Fibroblast of lung (primary cell): ENCODE measurements at regions not wholly inside any gene's neighbourhood (a gene's known extent, or its start where the extent isn't known, plus 50 kb on each side); places are given as distances from the start of the nearest gene placed in this dataset.

Experiments
- DNase-seq, 2 donors: peaks; one replicate each; pipeline versions ENCODE4 v3.0.0 to v3.0.0-alpha.2; 2010; ENCODE audit warnings: low read depth in 2 of 2
- H2AFZ ChIP-seq: 2 replicates; pipeline ENCODE4 v1.5.1; 2012; ENCODE audit warnings: low read length, control low read depth, inconsistent platforms
- H3K27ac ChIP-seq: 2 replicates; pipeline ENCODE4 v1.5.1; 2011; ENCODE audit warnings: low read length, control low read depth; ENCODE audit not compliant: insufficient read depth
- H3K27me3 ChIP-seq: 2 replicates; pipeline ENCODE4 v1.5.1; 2011; ENCODE audit warnings: mild to moderate bottlenecking, low read length; ENCODE audit not compliant: control insufficient read depth, insufficient read depth
- H3K36me3 ChIP-seq: 2 replicates; pipeline ENCODE4 v1.5.1; 2011; ENCODE audit warnings: low read length; ENCODE audit not compliant: control insufficient read depth, insufficient read depth
- H3K4me1 ChIP-seq: 2 replicates; pipeline ENCODE4 v1.5.1; 2011; ENCODE audit warnings: low read length; ENCODE audit not compliant: control insufficient read depth, insufficient read depth; ENCODE audit errors: extremely low read depth
- H3K4me2 ChIP-seq: 2 replicates; pipeline ENCODE4 v1.5.1; 2011; ENCODE audit warnings: low read length, control low read depth; ENCODE audit not compliant: insufficient read depth; ENCODE audit errors: extremely low read depth
- H3K4me3 ChIP-seq, 4 experiments: fragments of 200-600 bp in 1 of 4; sonication (generic) in 1 of 4; replicated peaks in 1 of 4; 2 replicates each; pipeline ENCODE4 v1.5.1; 2011 to 2016; ENCODE audit warnings: low read length in 4 of 4, low read depth in 3 of 4, mild to moderate bottlenecking in 3 of 4, control low read depth in 2 of 4, inconsistent platforms in 1 of 4, mixed read lengths in 1 of 4; ENCODE audit not compliant: insufficient read depth in 1 of 4; ENCODE audit errors: control extremely low read depth in 1 of 4
- H3K79me2 ChIP-seq: 2 replicates; pipeline ENCODE4 v1.5.1; 2012; ENCODE audit warnings: mild to moderate bottlenecking, low read length, inconsistent platforms; ENCODE audit not compliant: control insufficient read depth, insufficient read depth
- H3K9ac ChIP-seq: 2 replicates; pipeline ENCODE4 v1.5.1; 2011; ENCODE audit warnings: mild to moderate bottlenecking, low read length, control low read depth; ENCODE audit not compliant: insufficient read depth
- H3K9me3 ChIP-seq: 2 replicates; pipeline ENCODE4 v1.5.1; 2012; ENCODE audit warnings: low read depth, low read length; ENCODE audit not compliant: control insufficient read depth, insufficient read depth
- H4K20me1 ChIP-seq: 2 replicates; pipeline ENCODE4 v1.5.1; 2011; ENCODE audit warnings: low read length; ENCODE audit not compliant: control insufficient read depth, insufficient read depth; ENCODE audit errors: extremely low read depth
- EZH2 ChIP-seq: IDR thresholded peaks from 2 replicates; pipeline ENCODE4 v1.5.1; 2012; ENCODE audit warnings: low read length, control low read depth, mild to moderate bottlenecking; ENCODE audit errors: missing control alignments
- TF ChIP-seq, protein P1 (sequence below), 2 donors: IDR thresholded peaks in 1 of 2; conservative IDR thresholded peaks in 1 of 2; 1 replicate in 1 of 2; 2 replicates in 1 of 2; pipeline ENCODE4 v1.5.1; 2011 to 2012; ENCODE audit warnings: low read length in 2 of 2, control low read depth in 1 of 2, inconsistent platforms in 1 of 2, low read depth in 1 of 2, mild to moderate bottlenecking in 1 of 2

DNA sequence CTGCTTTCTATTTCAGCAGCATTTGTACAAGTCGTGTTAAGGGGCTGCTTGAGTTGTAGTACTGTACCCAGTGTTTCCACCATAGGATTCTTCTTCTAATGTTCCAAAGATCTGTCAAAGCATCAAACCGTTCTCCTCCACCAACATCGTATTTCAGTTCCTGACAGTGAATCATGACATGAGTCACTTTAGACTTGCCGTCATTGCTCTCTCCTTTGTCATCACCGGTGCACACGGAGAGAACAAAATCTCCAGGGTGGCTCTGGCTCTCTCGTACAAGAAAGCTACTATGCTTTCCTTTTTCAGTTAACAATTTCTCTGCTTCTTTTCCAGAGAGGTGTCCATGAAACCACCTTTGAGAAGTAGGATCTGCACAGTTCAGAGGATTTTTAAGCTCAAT, 270.9 kb upstream of the CCDC54 start:
- H3K9me3 ChIP-seq, result no peaks in the 10 kb centered on the region
- H3K27me3 ChIP-seq, result no peaks in the 10 kb centered on the region
- H3K4me1 ChIP-seq, result no peaks in the 10 kb centered on the region
- H3K79me2 ChIP-seq, result no peaks in the 10 kb centered on the region
- no peak for TF ChIP-seq EZH2
- TF ChIP-seq, protein P1, sequence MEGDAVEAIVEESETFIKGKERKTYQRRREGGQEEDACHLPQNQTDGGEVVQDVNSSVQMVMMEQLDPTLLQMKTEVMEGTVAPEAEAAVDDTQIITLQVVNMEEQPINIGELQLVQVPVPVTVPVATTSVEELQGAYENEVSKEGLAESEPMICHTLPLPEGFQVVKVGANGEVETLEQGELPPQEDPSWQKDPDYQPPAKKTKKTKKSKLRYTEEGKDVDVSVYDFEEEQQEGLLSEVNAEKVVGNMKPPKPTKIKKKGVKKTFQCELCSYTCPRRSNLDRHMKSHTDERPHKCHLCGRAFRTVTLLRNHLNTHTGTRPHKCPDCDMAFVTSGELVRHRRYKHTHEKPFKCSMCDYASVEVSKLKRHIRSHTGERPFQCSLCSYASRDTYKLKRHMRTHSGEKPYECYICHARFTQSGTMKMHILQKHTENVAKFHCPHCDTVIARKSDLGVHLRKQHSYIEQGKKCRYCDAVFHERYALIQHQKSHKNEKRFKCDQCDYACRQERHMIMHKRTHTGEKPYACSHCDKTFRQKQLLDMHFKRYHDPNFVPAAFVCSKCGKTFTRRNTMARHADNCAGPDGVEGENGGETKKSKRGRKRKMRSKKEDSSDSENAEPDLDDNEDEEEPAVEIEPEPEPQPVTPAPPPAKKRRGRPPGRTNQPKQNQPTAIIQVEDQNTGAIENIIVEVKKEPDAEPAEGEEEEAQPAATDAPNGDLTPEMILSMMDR (conservative IDR thresholded peaks at IDR 0.05 in 1 of 2, IDR thresholded peaks at IDR 0.05 in 1 of 2; ENCODE audit: low read depth in 1 of 2, low read length in 2 of 2), result no peak
- peak; percentile 34 to 78 for DNase-seq
- H3K9ac ChIP-seq, result no peak overlapping the region
- no peak overlapping the region for H3K4me2 ChIP-seq
- H3K36me3 ChIP-seq, result no peaks in the 10 kb centered on the region
- no peak overlapping the region for H2AFZ ChIP-seq
- H3K4me3 ChIP-seq, result no peak overlapping the region
- H4K20me1 ChIP-seq, result no peaks in the 10 kb centered on the region
- no peak overlapping the region for H3K27ac ChIP-seq

DNA sequence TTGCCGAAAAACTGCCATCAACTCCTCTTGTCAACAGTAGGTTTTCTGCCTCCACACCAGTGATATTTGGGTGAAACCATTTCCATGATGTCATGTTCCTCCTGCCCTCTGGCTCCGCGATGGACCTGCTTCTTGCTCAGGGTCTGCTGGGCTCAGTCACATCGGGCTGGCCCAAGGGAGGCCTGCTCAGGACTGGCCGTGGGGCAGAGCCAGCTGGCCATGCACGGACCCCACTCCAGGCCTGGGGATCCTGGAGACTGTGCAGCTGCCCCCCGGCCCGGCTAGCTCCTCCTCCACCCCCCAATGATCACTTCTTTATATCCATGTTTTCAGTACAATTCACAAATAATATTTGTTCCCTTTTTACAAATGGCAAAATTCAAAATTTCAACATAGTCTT, 270.3 kb upstream of the CCDC54 start:
- Histone ChIP-seq H3K27ac (no peak overlapping the region), H4K20me1 (no peaks in the 10 kb centered on the region), H2AFZ (no peak overlapping the region), H3K4me2 (no peak overlapping the region), H3K9ac (no peak overlapping the region), H3K79me2 (no peaks in the 10 kb centered on the region), H3K27me3 (no peaks in the 10 kb centered on the region), H3K4me1 (no peaks in the 10 kb centered on the region), H3K4me3 (no peak overlapping the region), H3K9me3 (no peaks in the 10 kb centered on the region), H3K36me3 (no peaks in the 10 kb centered on the region)
- no peak for DNase-seq
- no peak for TF ChIP-seq EZH2
- TF ChIP-seq, protein P1 (conservative IDR thresholded peaks at IDR 0.05 in 1 of 2, IDR thresholded peaks at IDR 0.05 in 1 of 2; ENCODE audit: low read depth in 1 of 2, low read length in 2 of 2), result no peak

DNA sequence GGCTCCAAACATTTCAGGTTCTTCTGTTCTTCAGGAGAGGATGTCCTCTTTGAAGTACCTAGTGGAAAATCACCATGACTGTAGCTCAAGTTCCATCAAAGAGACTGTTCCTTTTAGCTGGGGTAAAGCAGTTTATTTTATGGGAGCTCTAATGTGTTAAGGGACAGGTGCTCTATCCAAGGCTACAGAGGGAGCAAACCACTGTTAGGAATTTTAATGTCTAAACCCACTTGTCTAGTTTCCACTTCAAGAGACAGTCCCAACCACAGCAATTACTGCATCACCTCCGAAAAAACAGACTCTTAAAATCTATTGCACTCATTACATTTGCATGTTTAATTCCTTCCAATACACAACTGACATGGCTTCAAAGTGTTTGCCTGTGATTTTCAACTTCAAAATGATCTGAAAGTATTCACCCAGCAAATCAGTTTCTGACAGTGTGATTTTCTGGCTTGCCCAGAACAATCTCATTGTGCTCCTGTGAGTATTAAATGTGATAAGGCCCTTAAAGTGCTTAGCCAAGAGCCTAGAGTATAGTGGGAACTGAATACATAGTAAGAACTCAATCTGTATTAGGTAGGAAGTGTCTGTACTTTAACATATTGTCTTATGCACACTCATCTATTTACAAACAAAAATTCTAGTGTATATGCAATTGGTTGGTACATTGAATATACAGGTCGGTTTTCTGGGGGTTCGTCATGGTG, 266.5 kb upstream of the CCDC54 start:
- Histone ChIP-seq H3K4me1 (no peaks in the 10 kb centered on the region), H3K9ac (no peak overlapping the region), H3K9me3 (no peaks in the 10 kb centered on the region), H3K4me2 (no peak overlapping the region), H3K4me3 (no peak overlapping the region), H4K20me1 (no peaks in the 10 kb centered on the region), H3K27me3 (no peaks in the 10 kb centered on the region), H3K36me3 (no peaks in the 10 kb centered on the region), H2AFZ (no peak overlapping the region), H3K27ac (no peak overlapping the region), H3K79me2 (no peaks in the 10 kb centered on the region)
- TF ChIP-seq, protein P1 (conservative IDR thresholded peaks at IDR 0.05 in 1 of 2, IDR thresholded peaks at IDR 0.05 in 1 of 2; ENCODE audit: low read depth in 1 of 2, low read length in 2 of 2), result no peak
- TF ChIP-seq EZH2, result no peak
- no peak for DNase-seq
